Endothelial cell of umbilical vein (primary cell): ENCODE measurements at regions not wholly inside any gene's neighbourhood (a gene's known extent, or its start where the extent isn't known, plus 50 kb on each side); places are given as distances from the start of the nearest gene placed in this dataset.

ENCODE experiments used
- BruUV-seq: library from RNA; stranded (reverse); fragments of 400-500 nt; replicated peaks from 2 replicates; lab custom pipeline; 2021; lab: Mats Ljungman, UMichigan
- CTCF ChIA-PET: fragments of 300-600, 350-600 bp; sonication (Branson Sonifier 250); formaldehyde crosslinking; loops from one replicate; lab custom pipeline; 2021; ENCODE audit warnings: antibody characterized with exemption, inconsistent platforms; lab: Charles Lee
- POLR2A ChIA-PET: fragments of 300-600, 350-600 bp; sonication (Branson Sonifier 250); formaldehyde crosslinking; loops from one replicate; lab custom pipeline; 2021; ENCODE audit warnings: antibody characterized with exemption, inconsistent platforms; lab: Charles Lee
- DNase-seq: peaks from one replicate; pipeline ENCODE4 v3.0.0-alpha.2; 2011; ENCODE audit warnings: low read depth, low spot score
- FAIRE-seq: peaks from 2 replicates; lab custom pipeline; 2011; peaks lifted over from hg19 to GRCh38; lab: Jason Lieb, UNC
- H2AFZ ChIP-seq: 2 replicates; pipeline ENCODE4 v1.6.0; 2012; ENCODE audit warnings: low read depth, low read length, control low read depth, inconsistent platforms
- H3K27ac ChIP-seq: 2 replicates; pipeline ENCODE4 v1.5.1; 2011; ENCODE audit warnings: low read depth, mild to moderate bottlenecking, control low read depth, low read length, moderate library complexity; ENCODE audit not compliant: insufficient read depth
- H3K27me3 ChIP-seq, 2 experiments: 2 replicates each; pipeline versions ENCODE4 v1.6.0 to v1.6.1; 2011; ENCODE audit warnings: low read length in 2 of 2, mixed read lengths in 1 of 2; ENCODE audit not compliant: control insufficient read depth in 2 of 2, insufficient read depth in 2 of 2
- H3K36me3 ChIP-seq, 2 experiments: 2 replicates in 1 of 2; 3 replicates in 1 of 2; pipeline ENCODE4 v1.5.1; 2011; ENCODE audit warnings: low read length in 2 of 2, mild to moderate bottlenecking in 1 of 2, moderate library complexity in 1 of 2; ENCODE audit not compliant: control insufficient read depth in 2 of 2, insufficient read depth in 2 of 2; ENCODE audit errors: extremely low read depth in 1 of 2
- H3K4me1 ChIP-seq: 3 replicates; pipeline ENCODE4 v1.5.1; 2011; ENCODE audit warnings: mild to moderate bottlenecking, low read length; ENCODE audit not compliant: control insufficient read depth, insufficient read depth; ENCODE audit errors: extremely low read depth
- H3K4me2 ChIP-seq: 2 replicates; pipeline ENCODE4 v1.6.1; 2011; ENCODE audit warnings: low read length, control low read depth, mixed read lengths; ENCODE audit not compliant: insufficient read depth
- H3K4me3 ChIP-seq, 3 experiments: fragments of 200-600 bp in 1 of 3; sonication (generic), shearing (Covaris generic) in 1 of 3; replicated peaks in 1 of 3; 2 replicates each; pipeline ENCODE4 v1.5.1; 2011 to 2016; ENCODE audit warnings: control low read depth in 3 of 3, low read length in 3 of 3, mild to moderate bottlenecking in 2 of 3, inconsistent platforms in 1 of 3, low read depth in 1 of 3, moderate library complexity in 1 of 3; ENCODE audit not compliant: insufficient read depth in 1 of 3
- H3K79me2 ChIP-seq: 2 replicates; pipeline ENCODE4 v1.6.0; 2012; ENCODE audit warnings: low read length, inconsistent platforms; ENCODE audit not compliant: control insufficient read depth, insufficient read depth
- H3K9ac ChIP-seq: replicated peaks from 2 replicates; pipeline ENCODE3; 2011; ENCODE audit warnings: low read length, control low read depth; ENCODE audit not compliant: insufficient read depth; ENCODE audit errors: extremely low read depth
- H3K9me1 ChIP-seq: replicated peaks from 3 replicates; pipeline ENCODE4 v1.6.0; 2011; ENCODE audit warnings: mild to moderate bottlenecking, low read length; ENCODE audit not compliant: control insufficient read depth, insufficient read depth; ENCODE audit errors: extremely low read depth
- H3K9me3 ChIP-seq: replicated peaks from 2 replicates; pipeline ENCODE4 v1.5.1; 2012; ENCODE audit warnings: low read length, inconsistent platforms; ENCODE audit not compliant: control insufficient read depth, insufficient read depth
- H4K20me1 ChIP-seq: replicated peaks from 2 replicates; pipeline ENCODE3; 2011; ENCODE audit warnings: mild to moderate bottlenecking, low read length; ENCODE audit not compliant: control insufficient read depth, insufficient read depth; ENCODE audit errors: extremely low read depth
- EZH2 ChIP-seq: IDR thresholded peaks from 2 replicates; pipeline ENCODE4 v1.6.1; 2012; ENCODE audit warnings: borderline replicate concordance, low read depth, mild to moderate bottlenecking, moderate library complexity, low read length, inconsistent platforms; ENCODE audit not compliant: severe bottlenecking
- FOS ChIP-seq: IDR thresholded peaks from 2 replicates; pipeline ENCODE4 v1.6.1; 2011; ENCODE audit warnings: mild to moderate bottlenecking, low read length, moderate library complexity, borderline replicate concordance; ENCODE audit not compliant: insufficient read depth
- GATA2 ChIP-seq: IDR thresholded peaks from 2 replicates; pipeline ENCODE4 v1.7.0; 2011; ENCODE audit warnings: low read depth, mild to moderate bottlenecking, moderate library complexity, mixed read lengths, low read length; ENCODE audit not compliant: insufficient read length, insufficient read depth
- MYC ChIP-seq: IDR thresholded peaks from one replicate; pipeline ENCODE4 v1.6.1; 2011; ENCODE audit warnings: mild to moderate bottlenecking, low read depth, low read length
- POLR2AphosphoS5 ChIP-seq: IDR thresholded peaks from 2 replicates; pipeline ENCODE4 v1.6.1; 2012; ENCODE audit warnings: low read depth, mild to moderate bottlenecking, control low read depth, low read length, moderate library complexity; ENCODE audit not compliant: insufficient read depth
- dilution Hi-C: fragments of 300-500 bp; cut with MboI; formaldehyde crosslinking; loops from one replicate; pipeline ENCODE4 v1.15.0; 2019; ENCODE audit warnings: low sequenced_read_pairs; ENCODE audit not compliant: extremely low pct_ligation_motif_present
- intact Hi-C: fragments of 100-400 bp; cut with micrococcal nuclease; formaldehyde crosslinking; loops from one replicate; pipeline ENCODE4 v1.10.0; 2022
- TF ChIP-seq, protein P1 (sequence below): IDR thresholded peaks from 2 replicates; pipeline ENCODE4 v1.6.1; 2011; ENCODE audit not compliant: insufficient read depth, insufficient read length
- TF ChIP-seq, protein P2 (sequence below), 2 donors: IDR thresholded peaks; 1 replicate in 1 of 2; 2 replicates in 1 of 2; pipeline ENCODE4 v1.5.1; 2011; ENCODE audit warnings: low read length in 2 of 2, mild to moderate bottlenecking in 2 of 2, moderate library complexity in 2 of 2, control low read depth in 1 of 2, inconsistent platforms in 1 of 2, low read depth in 1 of 2; ENCODE audit not compliant: insufficient read depth in 1 of 2; ENCODE audit errors: extremely low read depth in 1 of 2

DNA sequence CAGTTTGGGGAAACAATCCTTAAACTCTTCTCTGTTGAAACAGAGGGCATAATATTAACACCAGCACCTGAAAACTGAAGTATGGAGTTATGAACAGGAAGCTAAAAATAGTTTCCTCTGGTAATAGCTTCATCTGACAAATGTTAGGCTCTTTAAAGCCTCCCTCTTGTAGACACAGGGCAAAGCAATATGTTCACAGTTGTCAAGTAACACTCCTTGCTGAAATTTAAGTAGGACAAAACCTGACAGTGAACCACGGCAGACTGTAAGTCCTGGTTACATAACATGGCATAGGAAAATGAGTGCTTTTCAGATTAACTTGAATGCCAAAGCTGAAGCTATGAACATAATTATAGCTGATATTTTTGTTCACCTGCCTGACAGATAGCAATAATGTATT lies 172.9 kb downstream of the CMPK2 start:
- no peak overlapping the region for H3K9ac ChIP-seq
- dilution Hi-C loops, result no loop called here
- H3K27ac ChIP-seq, result no peak overlapping the region
- no peaks in the 10 kb centered on the region for H3K36me3 ChIP-seq
- no peaks in the 10 kb centered on the region for H3K79me2 ChIP-seq
- intact Hi-C loops, result no loop called here
- H2AFZ ChIP-seq, result no peak overlapping the region
- DNase-seq (no peak), FAIRE-seq (no peak)
- H3K4me1 ChIP-seq, result no peaks in the 10 kb centered on the region
- H3K9me1 ChIP-seq, result no peaks in the 10 kb centered on the region
- no peak overlapping the region for H3K4me2 ChIP-seq
- no peak overlapping the region for H3K4me3 ChIP-seq
- H3K27me3 ChIP-seq, result no peaks in the 10 kb centered on the region
- H3K9me3 ChIP-seq, result no peaks in the 10 kb centered on the region
- CTCF ChIA-PET, result no interaction called here
- no peaks in the 10 kb centered on the region for H4K20me1 ChIP-seq
- TF ChIP-seq FOS, result no peak
- TF ChIP-seq, protein P1, sequence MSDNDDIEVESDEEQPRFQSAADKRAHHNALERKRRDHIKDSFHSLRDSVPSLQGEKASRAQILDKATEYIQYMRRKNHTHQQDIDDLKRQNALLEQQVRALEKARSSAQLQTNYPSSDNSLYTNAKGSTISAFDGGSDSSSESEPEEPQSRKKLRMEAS, result no peak
- no peak for TF ChIP-seq MYC
- no peak for TF ChIP-seq EZH2
- no peak for TF ChIP-seq POLR2AphosphoS5
- no peak for TF ChIP-seq GATA2
- TF ChIP-seq, protein P2, sequence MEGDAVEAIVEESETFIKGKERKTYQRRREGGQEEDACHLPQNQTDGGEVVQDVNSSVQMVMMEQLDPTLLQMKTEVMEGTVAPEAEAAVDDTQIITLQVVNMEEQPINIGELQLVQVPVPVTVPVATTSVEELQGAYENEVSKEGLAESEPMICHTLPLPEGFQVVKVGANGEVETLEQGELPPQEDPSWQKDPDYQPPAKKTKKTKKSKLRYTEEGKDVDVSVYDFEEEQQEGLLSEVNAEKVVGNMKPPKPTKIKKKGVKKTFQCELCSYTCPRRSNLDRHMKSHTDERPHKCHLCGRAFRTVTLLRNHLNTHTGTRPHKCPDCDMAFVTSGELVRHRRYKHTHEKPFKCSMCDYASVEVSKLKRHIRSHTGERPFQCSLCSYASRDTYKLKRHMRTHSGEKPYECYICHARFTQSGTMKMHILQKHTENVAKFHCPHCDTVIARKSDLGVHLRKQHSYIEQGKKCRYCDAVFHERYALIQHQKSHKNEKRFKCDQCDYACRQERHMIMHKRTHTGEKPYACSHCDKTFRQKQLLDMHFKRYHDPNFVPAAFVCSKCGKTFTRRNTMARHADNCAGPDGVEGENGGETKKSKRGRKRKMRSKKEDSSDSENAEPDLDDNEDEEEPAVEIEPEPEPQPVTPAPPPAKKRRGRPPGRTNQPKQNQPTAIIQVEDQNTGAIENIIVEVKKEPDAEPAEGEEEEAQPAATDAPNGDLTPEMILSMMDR (IDR thresholded peaks at IDR 0.05; ENCODE audit: extremely low read depth in 1 of 2, insufficient read depth in 1 of 2, low read depth in 1 of 2, low read length in 2 of 2), result no peak
- POLR2A ChIA-PET, result no interaction called here
- BruUV-seq, result no TSS peak
